Fibroblast of the aortic adventitia (primary cell): ENCODE measurements at regions not wholly inside any gene's neighbourhood (a gene's known extent, or its start where the extent isn't known, plus 50 kb on each side); places are given as distances from the start of the nearest gene placed in this dataset.

Source experiments
- DNase-seq: peaks from one replicate; pipeline ENCODE4 v3.0.0-alpha.2; 2010; ENCODE audit warnings: low read depth
- H3K4me3 ChIP-seq: 2 replicates; pipeline ENCODE4 v1.5.1; 2011; ENCODE audit warnings: low read depth, mild to moderate bottlenecking, control low read depth, low read length, moderate library complexity
- TF ChIP-seq, protein P1 (sequence below): IDR thresholded peaks from 2 replicates; pipeline ENCODE4 v1.5.1; 2011; ENCODE audit warnings: mild to moderate bottlenecking, low read length, control low read depth, inconsistent platforms; ENCODE audit not compliant: insufficient read depth

DNA sequence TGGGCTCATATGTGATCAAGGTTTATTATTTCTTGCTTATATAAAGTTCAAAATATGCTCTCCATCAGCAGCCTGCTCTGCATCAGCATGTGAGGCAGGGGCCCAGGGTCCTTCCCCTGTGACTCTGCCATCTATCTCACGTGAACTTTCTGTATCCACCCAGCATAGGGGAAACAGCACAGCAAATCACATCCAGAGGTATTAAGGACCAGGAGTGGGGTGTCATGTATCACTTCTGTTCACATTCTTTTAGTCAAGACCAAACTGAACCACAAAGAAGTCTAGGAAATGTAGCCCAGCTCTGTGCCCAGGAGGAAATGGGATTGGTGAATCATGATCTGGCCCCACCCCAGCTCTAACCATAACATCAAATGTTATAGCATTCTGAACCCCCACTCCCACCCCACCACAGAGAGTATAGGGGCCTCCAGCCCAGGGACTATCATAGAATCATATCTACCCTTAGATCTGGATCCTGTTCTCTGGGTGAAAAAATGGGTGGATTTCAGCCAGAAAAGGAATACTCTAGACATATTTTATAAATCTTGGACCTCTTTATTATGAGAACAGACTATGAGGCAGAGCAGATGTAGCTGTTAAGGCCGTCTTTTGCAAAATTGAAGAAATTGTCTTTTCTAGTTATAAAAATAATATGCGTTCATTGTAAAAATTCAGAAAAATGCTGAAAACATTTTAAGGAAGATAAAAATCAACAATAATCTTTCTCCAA lies 473.7 kb downstream of the ARHGEF28 start:
- no peak for DNase-seq
- TF ChIP-seq, protein P1, sequence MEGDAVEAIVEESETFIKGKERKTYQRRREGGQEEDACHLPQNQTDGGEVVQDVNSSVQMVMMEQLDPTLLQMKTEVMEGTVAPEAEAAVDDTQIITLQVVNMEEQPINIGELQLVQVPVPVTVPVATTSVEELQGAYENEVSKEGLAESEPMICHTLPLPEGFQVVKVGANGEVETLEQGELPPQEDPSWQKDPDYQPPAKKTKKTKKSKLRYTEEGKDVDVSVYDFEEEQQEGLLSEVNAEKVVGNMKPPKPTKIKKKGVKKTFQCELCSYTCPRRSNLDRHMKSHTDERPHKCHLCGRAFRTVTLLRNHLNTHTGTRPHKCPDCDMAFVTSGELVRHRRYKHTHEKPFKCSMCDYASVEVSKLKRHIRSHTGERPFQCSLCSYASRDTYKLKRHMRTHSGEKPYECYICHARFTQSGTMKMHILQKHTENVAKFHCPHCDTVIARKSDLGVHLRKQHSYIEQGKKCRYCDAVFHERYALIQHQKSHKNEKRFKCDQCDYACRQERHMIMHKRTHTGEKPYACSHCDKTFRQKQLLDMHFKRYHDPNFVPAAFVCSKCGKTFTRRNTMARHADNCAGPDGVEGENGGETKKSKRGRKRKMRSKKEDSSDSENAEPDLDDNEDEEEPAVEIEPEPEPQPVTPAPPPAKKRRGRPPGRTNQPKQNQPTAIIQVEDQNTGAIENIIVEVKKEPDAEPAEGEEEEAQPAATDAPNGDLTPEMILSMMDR: no peak
- H3K4me3 ChIP-seq: no peak overlapping the region

DNA sequence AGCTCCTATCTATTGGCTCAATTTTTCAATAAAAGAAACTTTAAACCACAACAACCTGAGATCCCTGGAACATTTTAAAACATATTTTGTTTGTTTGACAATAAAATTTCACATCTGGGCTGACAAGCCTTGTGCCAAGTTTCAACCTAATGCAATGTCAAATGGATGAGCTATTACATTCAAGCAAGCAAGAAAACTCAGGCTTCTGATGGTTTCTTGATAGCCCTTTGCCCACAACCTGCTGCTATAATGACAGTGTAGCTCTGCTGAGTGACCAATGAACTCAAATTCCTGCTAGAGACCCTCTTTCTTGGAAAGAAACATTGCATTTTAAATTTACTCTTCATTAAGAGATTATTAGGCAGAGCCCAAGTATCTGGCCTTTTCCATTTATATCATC lies 472.9 kb downstream of the ARHGEF28 start:
- DNase-seq: no peak
- TF ChIP-seq, protein P1: no peak
- no peak overlapping the region for H3K4me3 ChIP-seq

DNA sequence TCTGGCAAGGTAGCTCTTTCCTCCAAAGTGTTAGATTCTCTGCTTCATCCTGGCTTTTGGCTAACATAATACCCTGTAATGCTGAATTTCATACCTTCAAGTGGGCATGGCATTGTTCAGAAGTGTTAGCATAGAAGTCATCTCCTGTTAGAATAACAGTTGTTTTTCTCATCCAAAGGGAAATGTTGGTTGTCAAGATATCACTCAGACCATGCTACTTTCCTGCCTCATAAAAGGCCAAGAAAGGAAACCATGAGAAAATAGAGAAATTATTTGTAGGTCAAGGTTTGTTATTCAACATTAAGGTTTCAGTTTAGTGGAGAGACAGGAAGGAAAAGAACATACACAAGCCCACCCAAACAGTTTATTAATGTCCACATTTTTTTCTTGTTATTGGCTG lies 472.5 kb downstream of the ARHGEF28 start:
- no peak for DNase-seq
- no peak overlapping the region for H3K4me3 ChIP-seq
- TF ChIP-seq, protein P1: no peak

DNA sequence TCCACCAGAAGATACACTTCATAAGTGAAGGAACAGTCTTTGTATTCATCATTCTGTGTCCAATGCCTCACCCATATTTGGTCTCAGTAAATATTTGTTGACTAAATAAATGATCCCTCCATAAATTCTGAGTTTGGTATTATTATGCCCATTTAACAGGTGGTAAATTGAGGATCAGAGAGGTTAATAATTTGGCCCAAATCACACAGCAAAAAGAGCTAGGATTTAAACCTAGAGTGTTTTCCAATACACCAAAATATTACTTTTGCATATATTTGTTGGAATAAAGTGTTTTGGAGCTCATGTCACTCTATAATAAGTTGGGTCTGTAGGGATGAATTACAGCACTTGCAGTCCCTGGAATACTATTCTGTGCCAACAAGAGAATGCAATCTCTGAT lies 470.3 kb downstream of the ARHGEF28 start:
- DNase-seq: no peak
- no peak overlapping the region for H3K4me3 ChIP-seq
- TF ChIP-seq, protein P1: no peak

DNA sequence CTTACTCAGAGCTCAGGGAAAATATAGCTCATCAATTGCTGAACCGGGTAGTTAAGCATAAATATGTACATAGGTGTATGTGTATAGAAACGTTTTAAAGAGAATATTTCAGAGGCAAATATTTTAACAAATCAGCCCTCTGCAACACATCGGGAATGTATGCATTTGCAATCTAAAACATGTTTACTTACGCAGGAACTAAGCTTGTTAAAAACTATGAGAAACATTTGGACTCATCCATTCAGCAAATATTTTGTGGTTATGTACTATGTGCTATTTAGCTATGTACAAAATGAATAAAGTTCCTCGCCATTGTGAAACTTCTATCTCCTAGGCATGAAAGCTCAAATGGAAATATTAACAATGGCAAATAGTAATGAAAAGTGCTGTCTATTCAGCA lies 469.9 kb downstream of the ARHGEF28 start:
- DNase-seq: no peak
- TF ChIP-seq, protein P1: no peak
- no peak overlapping the region for H3K4me3 ChIP-seq

DNA sequence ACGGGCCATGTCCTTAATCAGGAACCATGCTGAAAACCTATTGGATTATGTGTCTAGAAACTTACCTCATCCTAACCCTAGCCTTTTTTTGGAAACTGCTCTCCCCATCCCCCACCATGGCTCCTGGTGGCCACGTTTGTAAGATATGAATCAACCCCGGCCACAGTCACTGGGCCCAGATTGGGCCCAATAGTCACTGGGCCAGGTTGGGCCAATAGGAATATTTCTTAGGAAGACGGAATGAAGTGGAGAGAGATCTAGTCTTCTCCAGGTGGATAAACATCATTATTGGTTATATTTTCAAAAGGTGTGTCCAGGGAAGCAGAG lies 468.7 kb downstream of the ARHGEF28 start:
- TF ChIP-seq, protein P1: no peak
- H3K4me3 ChIP-seq: no peak overlapping the region
- no peak for DNase-seq
